ENCODE measurements at regions not wholly inside any gene's neighbourhood (a gene's known extent, or its start where the extent isn't known, plus 50 kb on each side); places are given as distances from the start of the nearest gene placed in this dataset.

GRCh38 chrX:107502316-107502715, 52.9 kb downstream of the FRMPD3 start:
- no peak for DNase-seq (ENCODE audit: low spot score)

DNA sequence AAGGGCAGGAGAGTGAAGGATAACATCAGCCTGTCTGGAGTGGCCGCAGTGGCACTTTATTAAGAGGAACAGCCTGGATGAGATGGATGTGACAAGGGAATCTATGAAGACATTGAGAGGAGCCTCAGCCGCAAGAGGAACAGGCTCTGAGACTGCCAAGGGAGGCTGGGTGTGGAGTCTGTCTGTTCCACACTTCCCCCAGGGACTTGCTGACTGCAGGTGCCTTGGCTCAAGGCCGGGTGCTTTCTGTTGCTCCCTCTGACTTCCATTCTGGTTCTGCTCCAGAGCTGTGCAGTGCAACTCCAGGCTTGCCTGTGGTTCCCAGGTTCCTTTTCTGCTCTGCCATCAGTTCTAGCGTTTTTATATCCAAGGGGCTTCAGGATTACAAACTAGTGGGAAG, 54.6 kb downstream of the FRMPD3 start:
- DNase-seq (ENCODE audit: low spot score) = no peak

GRCh38 chrX:107505223-107505622, 55.8 kb downstream of the FRMPD3 start:
- no peak for DNase-seq (ENCODE audit: low spot score)

GRCh38 chrX:107506596-107507031, 57.2 kb downstream of the FRMPD3 start:
- DNase-seq (ENCODE audit: low spot score) = no peak

- DNase-seq (ENCODE audit: low spot score) = no peak
Measured at GRCh38 chrX:107507093-107507743, 57.8 kb downstream of the FRMPD3 start.

GRCh38 chrX:107507744-107508117, 58.3 kb downstream of the FRMPD3 start:
- DNase-seq (ENCODE audit: low spot score) = no peak

GRCh38 chrX:107508925-107509324, 59.5 kb downstream of the FRMPD3 start:
- DNase-seq (ENCODE audit: low spot score) = no peak

- DNase-seq (ENCODE audit: low spot score) = no peak
Measured at GRCh38 chrX:107514944-107515343, 65.5 kb downstream of the FRMPD3 start.

DNA sequence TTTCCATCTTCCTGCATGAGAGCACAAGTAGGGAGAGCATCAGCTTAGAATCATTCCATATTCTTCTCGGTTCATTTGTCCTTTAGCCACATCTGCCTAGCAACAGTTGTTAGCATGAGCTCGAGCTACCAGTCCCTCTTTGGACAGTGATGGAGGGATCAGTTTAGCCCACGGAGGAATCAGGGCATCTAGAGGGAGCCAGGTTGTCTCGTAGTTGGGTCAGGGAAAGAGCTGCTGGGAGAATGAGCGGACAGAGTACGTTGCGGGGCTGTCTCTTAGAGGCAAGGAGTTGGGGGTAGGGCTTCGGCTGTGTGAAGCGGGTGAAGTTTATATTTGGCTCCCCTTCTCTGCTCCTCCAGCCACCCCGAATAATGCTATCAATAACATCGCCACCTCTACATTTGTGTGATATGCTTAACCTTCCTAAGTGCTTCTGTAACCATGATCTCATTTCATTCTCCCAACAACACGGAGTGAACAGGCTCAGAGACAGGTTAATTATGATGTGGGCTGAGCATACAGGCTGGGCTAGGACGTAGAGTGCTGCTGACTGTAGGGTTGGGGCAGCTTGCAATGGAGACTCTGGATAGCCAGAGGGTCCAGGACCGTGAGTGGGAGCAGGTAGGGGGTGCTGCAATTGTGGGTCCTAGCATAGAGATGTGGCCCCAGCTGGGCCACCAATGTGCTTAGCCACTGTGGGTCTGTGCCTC, 72.6 kb downstream of the FRMPD3 start:
- no peak for DNase-seq (ENCODE audit: low spot score)

GRCh38 chrX:107522901-107523300, 73.4 kb downstream of the FRMPD3 start:
- no peak for DNase-seq (ENCODE audit: low spot score)

DNA sequence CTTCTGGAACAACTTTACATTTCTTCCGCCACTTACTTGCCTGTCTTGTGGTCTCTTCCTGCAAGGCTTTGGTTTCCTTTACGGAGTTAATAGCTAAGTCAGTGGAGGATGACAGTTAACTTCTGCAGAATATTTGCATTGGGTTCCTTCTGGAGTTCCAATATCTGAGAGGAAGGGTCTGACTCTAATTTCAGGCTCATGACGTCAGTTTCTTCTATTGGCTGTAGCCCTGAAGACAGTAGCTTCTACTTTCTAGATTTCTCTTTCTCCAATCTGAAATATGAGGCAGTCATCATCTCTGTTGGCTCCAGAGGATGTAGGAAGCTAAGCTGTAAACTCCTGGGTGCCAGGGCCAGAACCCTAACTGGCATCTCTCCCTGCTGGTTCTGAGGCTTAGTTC, 76.7 kb downstream of the FRMPD3 start:
- DNase-seq (ENCODE audit: low spot score) = no peak

- no peak for DNase-seq (ENCODE audit: low spot score)
Measured at GRCh38 chrX:107530141-107530540, 80.7 kb downstream of the FRMPD3 start.

- peak; percentile 38 for DNase-seq (ENCODE audit: low spot score)
Measured at GRCh38 chrX:107537815-107538214, 88.4 kb downstream of the FRMPD3 start.

- DNase-seq (ENCODE audit: low spot score) = peak; percentile 24
Measured at GRCh38 chrX:107541244-107541643, 87.1 kb upstream of the PRPS1 start.

DNA sequence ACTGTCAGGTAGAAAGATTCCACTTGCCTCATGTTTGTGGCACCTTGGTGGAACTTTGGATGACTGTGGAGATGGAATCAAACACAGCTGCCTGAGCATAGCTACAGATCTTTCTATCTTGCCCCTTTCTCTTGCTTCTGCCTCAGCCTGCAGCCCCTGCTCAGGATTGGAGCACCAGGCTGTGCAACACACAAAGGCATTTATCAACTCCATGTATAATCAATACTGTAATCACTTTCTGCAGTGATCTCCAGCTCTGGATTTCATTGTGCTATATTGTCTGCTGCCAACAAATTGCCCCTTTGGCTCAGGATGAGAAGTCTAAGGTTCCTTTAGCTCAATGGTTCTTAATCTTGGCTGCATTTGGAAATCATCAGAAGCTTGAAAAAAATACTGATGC, 86.3 kb upstream of the PRPS1 start:
- no peak for DNase-seq (ENCODE audit: low spot score)

DNA sequence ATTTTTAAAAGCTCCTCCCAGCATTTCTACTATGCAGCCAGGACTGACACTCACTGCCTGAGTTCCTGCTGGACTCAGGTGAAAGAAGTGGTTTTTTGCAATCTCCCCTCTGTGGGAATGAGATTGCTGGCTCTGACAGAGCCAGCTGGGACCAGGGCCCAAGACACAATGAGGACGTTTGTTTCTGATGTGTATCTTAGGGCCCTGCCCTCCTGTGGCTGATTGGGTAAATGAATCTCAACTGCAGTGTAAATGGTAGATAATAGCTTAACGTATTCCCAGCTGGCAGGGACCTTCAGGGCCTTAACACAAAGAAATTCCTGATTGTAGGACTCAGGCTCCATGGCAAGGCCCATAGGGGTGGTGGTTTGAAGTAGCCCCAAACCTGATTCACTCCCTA, 85.8 kb upstream of the PRPS1 start:
- DNase-seq (ENCODE audit: low spot score) = no peak

DNA sequence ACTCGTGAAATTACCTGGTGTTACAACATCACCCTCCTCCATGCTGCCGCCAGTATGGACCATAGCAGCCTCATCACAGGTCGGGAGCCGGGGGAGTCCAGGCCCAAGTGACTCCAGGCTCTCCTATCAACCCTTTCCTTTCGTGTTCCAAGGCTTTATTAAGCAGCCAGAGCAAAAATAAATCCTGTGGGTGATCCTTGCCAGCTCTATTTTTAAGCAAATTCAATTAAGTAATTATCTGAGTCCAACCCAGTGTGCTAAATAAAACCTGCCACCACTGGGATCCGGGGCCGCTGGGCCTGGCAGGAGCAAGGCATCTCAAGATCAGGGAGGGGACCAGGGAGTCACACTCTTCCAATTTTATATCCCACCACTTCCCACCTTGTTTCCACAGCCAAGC, 80.7 kb upstream of the PRPS1 start:
- DNase-seq (ENCODE audit: low spot score) = no peak

DNA sequence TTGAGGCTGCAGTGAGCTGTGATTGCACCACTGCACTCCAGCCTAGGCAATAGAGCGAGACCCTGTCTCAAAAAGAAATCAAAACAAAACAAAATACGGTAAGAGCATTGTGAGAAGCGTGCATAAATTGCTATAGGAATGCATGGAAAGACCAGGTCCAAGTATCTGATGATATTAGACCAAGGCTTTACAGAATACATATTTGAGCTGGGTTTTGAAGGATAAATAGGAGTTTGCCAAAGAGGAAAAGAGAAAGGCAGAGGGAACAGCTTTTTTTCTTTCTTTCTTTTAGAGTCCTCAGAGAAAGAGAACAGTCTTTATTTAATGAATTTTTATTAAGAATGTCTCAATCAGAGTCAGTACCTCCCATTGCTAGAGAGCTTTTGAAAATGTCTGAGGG, 79.5 kb upstream of the PRPS1 start:
- no peak for DNase-seq (ENCODE audit: low spot score)

- DNase-seq (ENCODE audit: low spot score) = no peak
Measured at GRCh38 chrX:107549504-107549903, 78.8 kb upstream of the PRPS1 start.

GRCh38 chrX:107551546-107551945, 76.8 kb upstream of the PRPS1 start:
- no peak for DNase-seq (ENCODE audit: low spot score)

- DNase-seq (ENCODE audit: low spot score) = no peak
Measured at GRCh38 chrX:107552930-107553329, 75.4 kb upstream of the PRPS1 start.

- no peak for DNase-seq (ENCODE audit: low spot score)
Measured at GRCh38 chrX:107556967-107557366, 71.3 kb upstream of the PRPS1 start.

DNA sequence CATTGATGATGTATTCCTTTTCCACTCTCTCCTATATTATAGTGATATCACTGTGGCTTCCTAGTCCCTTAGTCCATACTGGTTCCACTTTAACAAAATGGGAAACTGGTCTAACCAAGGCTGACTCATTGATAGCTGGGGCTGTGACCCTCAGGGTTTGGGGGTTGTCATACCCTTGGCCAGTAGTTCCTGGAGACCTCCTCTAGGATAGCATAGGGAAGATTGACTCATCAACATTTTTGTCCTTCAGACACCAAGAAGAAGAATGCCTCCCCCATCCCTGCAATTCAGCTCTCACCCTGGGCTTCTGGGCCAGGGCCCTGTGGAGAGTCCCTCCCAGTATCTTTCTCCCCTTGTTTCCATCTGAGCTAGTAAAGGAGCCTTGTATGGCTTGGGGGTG, 68.8 kb upstream of the PRPS1 start:
- DNase-seq (ENCODE audit: low spot score) = no peak

DNA sequence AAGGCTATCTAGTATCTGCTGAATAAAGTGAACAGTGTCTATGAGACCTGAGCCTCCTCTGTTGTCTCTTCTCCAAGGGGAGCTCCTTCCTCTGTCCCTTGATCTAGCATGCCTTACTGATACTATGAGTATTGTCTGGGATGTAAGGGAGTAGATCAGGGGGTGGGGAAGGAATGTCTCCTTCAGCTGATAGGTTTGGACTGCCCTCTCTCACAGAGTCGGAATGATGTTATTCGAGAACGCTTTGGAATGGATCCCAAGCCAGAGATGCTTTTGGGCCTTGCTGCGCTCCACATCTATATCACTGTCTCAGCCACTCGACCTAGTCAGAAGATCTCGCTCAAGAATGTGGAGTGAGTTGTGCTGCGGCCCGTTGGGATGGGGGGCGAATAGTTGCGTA, 68.3 kb upstream of the PRPS1 start:
- no peak for DNase-seq (ENCODE audit: low spot score)
